Dedifferentiated amniotic fluid mesenchymal stem cell (primary cell): ENCODE measurements at regions not wholly inside any gene's neighbourhood (a gene's known extent, or its start where the extent isn't known, plus 50 kb on each side); places are given as distances from the start of the nearest gene placed in this dataset.

Experiments
- DNase-seq: peaks from one replicate; pipeline ENCODE4 v3.0.0-alpha.2; 2016; ENCODE audit errors: extremely low spot score

- no peak for DNase-seq
Measured at GRCh38 chr15:79657722-79658121, 225.6 kb downstream of the MINAR1 start.

- no peak for DNase-seq
Measured at GRCh38 chr15:79659691-79660090, 227.6 kb downstream of the MINAR1 start.

GRCh38 chr15:79661411-79661810, 229.3 kb downstream of the MINAR1 start:
- no peak for DNase-seq

- peak; percentile 26 for DNase-seq
Measured at GRCh38 chr15:79673416-79674123, 223.2 kb downstream of the MTHFS start.

- DNase-seq: no peak
Measured at GRCh38 chr15:79674124-79674465, 222.7 kb downstream of the MTHFS start.

GRCh38 chr15:79675982-79676381, 220.8 kb downstream of the MTHFS start:
- no peak for DNase-seq

GRCh38 chr15:79676621-79677020, 220.2 kb downstream of the MTHFS start:
- DNase-seq: no peak

DNA sequence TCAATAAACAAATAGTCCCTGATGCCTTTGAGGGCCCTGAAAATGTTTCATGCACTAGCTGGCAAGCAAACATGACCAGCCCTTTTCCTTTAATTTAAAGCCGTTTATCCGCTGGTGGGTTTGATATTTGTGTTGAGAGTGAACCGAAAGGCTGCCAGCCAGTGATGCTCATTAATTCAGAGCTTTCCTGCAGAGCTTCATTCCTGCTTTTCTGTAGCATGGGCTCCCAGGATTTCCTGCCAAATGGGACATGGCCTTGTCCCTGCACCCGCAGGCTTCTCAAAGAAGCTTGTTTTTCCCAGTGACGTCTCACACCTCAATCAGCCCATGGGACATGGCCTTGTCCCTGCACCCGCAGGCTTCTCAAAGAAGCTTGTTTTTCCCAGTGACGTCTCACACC, 219.6 kb downstream of the MTHFS start:
- DNase-seq: no peak

DNA sequence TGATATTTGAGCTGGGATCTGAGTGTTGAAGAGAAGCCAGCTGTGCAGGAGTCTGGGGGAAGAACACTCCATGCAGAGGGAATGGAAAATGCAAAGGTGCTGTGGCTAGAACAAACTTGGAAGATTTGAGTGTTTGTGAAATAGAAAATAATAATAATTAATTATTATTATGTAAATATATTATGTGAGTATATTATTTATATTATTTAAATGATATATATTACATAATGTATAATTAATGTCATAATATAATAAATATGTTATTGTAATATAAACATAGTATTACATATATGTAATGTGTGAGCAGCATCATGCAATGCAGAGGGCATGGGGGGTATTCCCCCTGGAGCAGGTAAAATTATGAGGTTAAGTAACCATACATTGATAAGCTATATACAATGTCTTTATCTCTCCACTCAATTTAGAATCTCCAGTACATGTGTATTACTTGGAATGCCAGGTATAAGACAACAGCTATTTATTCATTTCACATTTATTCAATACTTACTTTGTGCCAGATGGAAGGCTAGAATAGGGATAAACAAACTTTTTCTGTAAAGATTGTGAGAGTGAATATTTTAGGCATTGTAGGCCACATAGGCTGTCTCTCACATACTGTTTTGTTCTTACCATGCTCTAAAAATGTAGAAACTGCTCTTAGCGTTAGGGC, 218.6 kb downstream of the MTHFS start:
- no peak for DNase-seq

DNA sequence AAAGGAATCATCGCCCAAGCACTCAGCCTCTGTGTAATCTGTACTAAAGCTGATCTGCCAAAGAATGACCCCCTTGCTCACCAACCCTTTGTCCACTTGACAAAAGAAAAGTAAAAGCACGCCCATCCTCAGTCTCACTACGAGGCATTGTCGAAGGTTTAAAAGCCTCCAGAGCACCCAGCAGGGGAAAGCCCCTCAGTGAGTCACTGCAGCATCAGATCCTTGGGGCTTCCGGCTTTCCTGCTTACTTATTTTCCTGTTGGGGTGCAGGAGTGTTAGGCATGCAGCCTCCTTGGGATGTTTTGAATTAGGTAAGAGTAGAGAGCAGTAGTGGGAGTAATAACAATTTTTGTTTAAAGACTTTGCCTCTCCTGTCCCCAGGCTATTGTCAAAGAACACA, 216.1 kb downstream of the MTHFS start:
- peak; percentile 44 for DNase-seq

- peak; percentile 64 for DNase-seq
Measured at GRCh38 chr15:79682285-79682684, 214.5 kb downstream of the MTHFS start.

- DNase-seq: peak; percentile 44
Measured at GRCh38 chr15:79682851-79683288, 213.9 kb downstream of the MTHFS start.

DNA sequence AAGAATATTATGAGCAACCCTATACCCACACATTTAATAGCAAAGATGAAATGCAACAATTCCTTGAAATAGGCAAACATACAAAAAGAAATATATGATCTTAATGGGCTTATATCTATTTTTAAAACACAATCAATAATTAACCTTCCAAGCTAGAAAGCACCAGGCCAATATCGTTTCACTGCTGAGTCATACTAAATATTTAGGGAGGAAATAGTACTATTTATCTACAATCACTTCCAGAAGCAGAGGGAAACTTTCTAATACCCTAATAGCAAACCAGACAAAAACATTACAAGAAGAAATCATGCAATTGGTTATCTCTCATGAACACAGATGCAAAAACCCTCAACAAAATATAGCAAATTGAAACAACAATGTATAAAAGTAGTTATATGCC, 207.8 kb downstream of the MTHFS start:
- no peak for DNase-seq

DNA sequence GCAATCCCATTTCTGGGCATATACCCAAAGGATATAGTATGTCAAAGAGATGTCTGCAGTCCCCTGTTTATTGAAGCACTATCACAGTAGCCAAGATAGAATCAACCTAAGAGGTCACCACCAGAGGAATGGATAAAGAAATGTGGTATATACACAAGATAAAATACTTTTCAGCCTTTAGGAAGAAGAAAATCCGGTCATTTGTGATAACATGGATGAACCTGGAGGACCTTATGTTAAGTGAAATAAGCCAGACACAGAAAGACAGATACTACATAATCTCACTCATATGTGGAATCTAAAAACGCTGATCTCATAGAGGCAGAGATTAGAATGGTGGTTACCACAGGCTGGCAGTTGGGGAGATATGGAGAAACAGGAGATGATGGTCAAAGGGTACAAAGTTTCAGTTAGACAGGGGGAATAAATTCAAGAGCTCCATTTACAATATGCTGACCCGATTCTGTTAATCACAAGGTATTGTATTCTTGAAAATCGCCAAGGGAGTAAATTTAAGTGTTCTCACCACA, 195.8 kb downstream of the MTHFS start:
- DNase-seq: no peak

- DNase-seq: no peak
Measured at GRCh38 chr15:79702621-79703020, 194.2 kb downstream of the MTHFS start.

GRCh38 chr15:79721256-79721655, 175.6 kb downstream of the MTHFS start:
- no peak for DNase-seq

DNA sequence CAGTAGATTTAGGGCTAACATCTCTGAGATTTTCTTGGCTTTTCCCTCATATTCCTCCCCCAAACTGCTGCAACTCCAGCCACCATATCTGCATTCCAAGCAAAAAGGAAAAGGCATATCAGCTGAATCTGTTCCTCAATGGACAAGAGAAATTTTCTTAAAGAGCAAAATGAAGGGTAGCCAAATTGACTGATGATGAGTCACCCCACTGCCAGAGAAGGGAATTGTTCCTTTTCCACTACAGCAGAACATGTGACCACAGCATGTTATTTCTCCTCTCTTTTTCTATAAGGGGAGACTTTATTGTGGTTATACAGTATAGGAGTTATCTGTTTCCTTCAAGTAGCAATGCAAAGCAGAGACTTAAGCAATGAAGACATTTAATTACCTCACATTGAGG, 172.5 kb downstream of the MTHFS start:
- DNase-seq: no peak

- DNase-seq: no peak
Measured at GRCh38 chr15:79724804-79725203, 172.0 kb downstream of the MTHFS start.

DNA sequence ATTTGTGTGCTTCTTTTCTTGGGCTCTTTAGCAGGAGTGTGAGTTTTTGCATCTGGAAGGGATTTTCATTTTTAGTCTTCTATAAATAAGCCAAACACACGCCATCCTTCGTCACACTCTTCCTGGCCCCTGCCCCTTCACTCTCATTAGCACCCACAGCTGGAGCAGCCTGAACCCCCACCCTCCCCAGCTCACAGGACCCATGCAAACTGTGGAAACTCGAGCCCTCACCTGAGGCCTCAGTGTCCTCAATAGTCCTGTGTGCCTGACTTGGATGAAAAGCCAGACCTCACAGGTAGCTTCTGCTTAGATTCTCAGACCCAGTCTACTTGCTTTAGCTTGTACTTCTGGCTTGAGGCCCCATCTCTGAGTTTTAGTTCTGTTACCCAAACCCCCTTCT, 167.9 kb downstream of the MTHFS start:
- no peak for DNase-seq

- DNase-seq: no peak
Measured at GRCh38 chr15:79736435-79737000, 160.3 kb downstream of the MTHFS start.

GRCh38 chr15:79738143-79738542, 158.7 kb downstream of the MTHFS start:
- no peak for DNase-seq

- no peak for DNase-seq
Measured at GRCh38 chr15:79740561-79740960, 156.3 kb downstream of the MTHFS start.

DNA sequence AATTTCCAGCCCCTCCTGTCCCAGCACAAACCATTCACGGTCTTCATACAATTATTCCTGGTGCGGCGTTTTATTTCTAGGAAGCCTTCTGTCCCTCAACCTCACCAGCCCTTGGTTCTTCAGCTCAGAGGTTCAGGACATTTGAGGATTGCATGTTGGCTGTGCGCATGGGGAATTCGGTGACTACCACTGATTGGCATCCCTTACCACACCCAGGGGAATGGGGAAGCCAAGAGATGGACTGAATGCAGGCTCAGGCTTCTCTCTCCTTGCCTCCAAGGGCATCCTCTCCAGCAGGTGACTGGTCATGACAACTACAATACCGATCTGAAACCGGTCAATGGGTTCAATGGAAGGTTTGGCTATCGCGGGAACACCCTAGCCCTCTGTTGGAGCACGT, 153.8 kb downstream of the MTHFS start:
- no peak for DNase-seq
